ENCODE measurements at regions not wholly inside any gene's neighbourhood (a gene's known extent, or its start where the extent isn't known, plus 50 kb on each side); places are given as distances from the start of the nearest gene placed in this dataset.

DNA sequence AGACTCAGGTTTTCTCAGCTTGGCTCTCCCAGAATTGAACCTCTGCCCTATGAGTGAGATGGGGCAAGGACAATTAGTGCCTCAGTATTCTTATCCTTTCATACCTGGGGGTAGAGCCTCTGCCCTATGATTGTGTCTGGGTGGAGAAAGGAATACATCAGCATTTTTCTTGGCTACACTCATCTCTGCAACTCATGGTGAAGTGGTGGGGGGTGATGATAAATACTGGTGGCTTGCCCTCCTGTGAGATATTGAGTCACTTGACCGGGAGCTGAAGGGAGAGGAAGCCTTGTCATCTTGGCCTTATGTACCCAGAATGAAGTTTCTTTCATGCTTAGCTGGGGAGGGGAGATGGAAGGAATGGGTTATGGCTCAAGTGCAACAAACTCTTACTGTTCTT is 71.3 kb upstream of the ENOX2 start:
- DNase-seq (ENCODE audit: low spot score in 2 of 2) (no peak), ATAC-seq (no peak)
- Mint-ChIP-seq H3K36me3 (no peaks in the 10 kb centered on the region), H3K27ac (no peak overlapping the region), H3K9me3 (no peaks in the 10 kb centered on the region)

DNA sequence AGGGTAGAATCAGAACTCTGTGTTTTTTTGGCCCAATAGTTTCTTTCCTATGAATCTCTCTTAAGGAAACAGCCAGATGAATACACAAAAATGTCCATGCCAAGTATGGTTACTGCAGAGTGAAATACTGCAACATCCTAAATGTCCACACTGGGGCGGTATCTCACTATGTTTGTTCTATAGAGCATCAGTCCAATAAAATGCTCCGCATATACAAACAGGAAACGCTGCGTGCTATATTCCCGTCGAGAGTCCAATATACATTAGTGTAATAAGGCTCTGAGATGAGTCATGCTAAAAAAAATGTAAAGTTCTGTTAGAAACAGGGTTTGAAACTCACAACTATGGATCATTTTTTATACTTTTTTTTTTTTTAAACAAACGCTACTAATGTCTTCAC is 72.9 kb upstream of the ENOX2 start:
- ATAC-seq = peak; percentile 37 to 63
- peak in 1 of 2 donors; percentile 16 for DNase-seq (ENCODE audit: low spot score in 2 of 2)
- Mint-ChIP-seq H3K9me3 (no peaks in the 10 kb centered on the region), H3K36me3 (no peaks in the 10 kb centered on the region), H3K27ac (no peak overlapping the region)

DNA sequence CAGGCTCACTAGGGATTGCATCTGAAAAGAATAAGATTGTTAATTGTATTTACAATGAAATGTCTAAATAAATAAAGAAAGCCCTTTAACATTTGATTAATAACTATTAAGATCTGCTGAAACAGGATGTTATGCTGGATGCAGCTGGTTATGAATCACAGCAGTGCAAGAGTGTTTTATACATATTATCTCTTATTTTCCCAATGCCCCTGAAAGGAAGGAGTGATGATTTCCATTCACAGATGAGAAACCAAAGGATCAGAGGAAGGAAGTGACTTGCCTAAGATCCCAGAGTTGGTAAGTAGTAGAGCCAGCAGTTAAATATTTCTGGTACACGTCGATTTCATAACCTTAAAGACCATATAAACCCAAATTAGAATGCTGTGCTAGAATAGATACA is 76.3 kb upstream of the ARHGAP36 start:
- DNase-seq (ENCODE audit: low spot score in 2 of 2) (no peak), ATAC-seq (no peak)
- Mint-ChIP-seq H3K27ac (no peak overlapping the region), H3K9me3 (no peaks in the 10 kb centered on the region), H3K36me3 (no peaks in the 10 kb centered on the region)

DNA sequence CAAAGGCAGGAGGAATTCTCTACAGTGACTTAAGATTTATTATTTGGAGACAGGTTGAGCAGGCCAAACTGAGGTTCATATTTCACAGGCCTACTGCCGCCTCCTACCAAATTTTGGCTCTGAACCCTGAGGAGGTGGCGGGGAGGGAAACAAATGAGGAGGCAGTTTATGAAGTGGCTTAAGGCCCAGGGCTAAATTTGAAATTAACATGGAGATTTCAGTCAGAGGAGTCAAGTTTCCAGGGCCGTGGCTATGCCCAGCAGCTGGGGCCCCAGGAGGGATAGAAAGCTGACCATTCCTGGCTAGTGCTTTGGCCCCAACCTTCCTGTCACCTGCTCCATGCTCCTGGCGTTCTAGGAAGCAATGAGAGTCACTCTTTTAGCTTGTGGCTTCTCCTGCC is 73.4 kb upstream of the ARHGAP36 start:
- Mint-ChIP-seq H3K27ac (no peak overlapping the region), H3K9me3 (no peaks in the 10 kb centered on the region), H3K36me3 (no peaks in the 10 kb centered on the region)
- ATAC-seq (no peak), DNase-seq (ENCODE audit: low spot score in 2 of 2) (no peak)

GRCh38 chrX:130987241-130987640 is 70.9 kb upstream of the ARHGAP36 start:
- DNase-seq (ENCODE audit: low spot score in 2 of 2) (no peak), ATAC-seq (no peak)
- H3K36me3 Mint-ChIP-seq = no peaks in the 10 kb centered on the region
- H3K9me3 Mint-ChIP-seq = no peaks in the 10 kb centered on the region
- no peak overlapping the region for H3K27ac Mint-ChIP-seq

DNA sequence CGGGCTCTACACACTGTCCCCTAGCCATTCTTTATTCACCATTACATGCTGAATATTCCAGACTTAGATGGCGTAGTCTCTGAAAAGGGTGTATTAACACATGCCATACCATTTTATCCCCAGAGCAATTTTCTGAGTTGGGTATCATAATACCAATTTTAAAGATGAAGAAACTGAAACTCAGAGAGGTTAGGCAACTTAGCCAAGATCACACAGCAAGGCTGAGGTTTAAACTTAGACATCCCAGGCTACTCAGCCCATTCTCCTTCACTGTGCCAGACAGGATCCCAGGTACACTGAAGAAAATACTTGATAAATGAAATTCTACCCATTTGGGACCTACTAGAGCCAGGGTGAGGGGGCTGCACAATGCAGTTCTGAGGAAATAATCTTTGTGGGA is 67.4 kb upstream of the ARHGAP36 start:
- no peak for DNase-seq (ENCODE audit: low spot score in 2 of 2)
- ATAC-seq = no peak
- H3K9me3 Mint-ChIP-seq = no peaks in the 10 kb centered on the region
- no peaks in the 10 kb centered on the region for H3K36me3 Mint-ChIP-seq
- H3K27ac Mint-ChIP-seq = no peak overlapping the region

DNA sequence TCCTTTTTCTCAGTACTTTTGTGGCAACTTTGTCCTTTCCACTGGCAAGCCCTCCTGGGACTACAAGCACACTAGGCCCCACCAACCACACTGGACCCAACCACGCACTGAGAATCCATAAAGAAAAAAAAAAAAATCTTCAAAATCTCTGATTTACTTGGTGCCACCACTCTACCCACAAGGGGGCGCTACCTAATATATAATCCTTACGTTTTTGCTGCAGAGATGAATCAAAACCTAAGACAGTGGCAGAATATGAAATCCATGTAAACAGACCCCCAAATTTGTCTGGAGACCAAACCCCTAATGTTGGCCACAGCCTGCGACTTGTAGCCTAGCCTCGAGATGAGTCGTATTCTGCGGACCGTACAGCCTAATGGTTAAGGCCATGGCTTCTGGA is 63.5 kb upstream of the ARHGAP36 start:
- Mint-ChIP-seq H3K9me3 (no peaks in the 10 kb centered on the region), H3K36me3 (no peaks in the 10 kb centered on the region), H3K27ac (no peak overlapping the region)
- DNase-seq (ENCODE audit: low spot score in 2 of 2) (peak in 1 of 2 donors; percentile 27), ATAC-seq (no peak)

DNA sequence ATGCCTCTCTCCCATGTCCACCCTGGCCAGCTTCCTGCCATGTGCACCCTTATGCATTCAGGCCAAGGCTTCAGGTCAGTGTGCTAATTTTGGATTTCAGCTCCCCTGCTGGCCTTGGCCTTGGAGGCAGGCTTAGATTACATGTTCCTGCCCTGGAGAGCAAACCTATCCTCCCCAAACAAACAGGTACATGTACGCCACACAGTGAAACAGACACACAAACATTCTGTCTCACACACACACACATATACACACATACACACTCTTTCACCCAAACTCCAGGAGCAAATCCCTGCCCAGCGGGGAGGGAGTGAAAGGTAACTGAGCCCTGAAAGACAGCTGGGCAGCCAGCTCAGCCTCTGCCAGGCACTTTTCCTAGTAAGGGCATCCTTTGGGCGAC is 62.7 kb upstream of the ARHGAP36 start:
- H3K27ac Mint-ChIP-seq = no peak overlapping the region
- H3K9me3 Mint-ChIP-seq = no peaks in the 10 kb centered on the region
- H3K36me3 Mint-ChIP-seq = no peaks in the 10 kb centered on the region
- DNase-seq (ENCODE audit: low spot score in 2 of 2) (no peak), ATAC-seq (no peak)

DNA sequence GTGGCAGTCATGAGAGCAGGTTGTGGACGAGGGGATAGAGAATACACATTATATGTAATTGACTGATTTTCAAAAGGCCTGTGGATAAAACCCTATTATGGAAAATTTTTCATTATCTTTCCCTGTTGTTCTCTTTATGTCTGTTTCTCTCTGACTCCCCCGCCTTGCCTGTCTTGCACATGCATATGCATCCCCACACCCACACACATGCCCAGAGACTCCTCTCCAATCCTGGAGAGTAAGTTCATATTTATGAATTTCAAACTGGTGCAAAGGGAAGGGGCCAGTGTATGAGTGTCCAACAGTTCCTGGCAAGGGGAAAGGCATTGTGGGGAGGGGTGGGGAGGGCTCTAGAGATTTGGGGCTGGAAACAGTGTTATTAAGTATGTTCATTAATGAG is 60.8 kb upstream of the ARHGAP36 start:
- no peak for DNase-seq (ENCODE audit: low spot score in 2 of 2)

GRCh38 chrX:130999360-130999759 is 58.8 kb upstream of the ARHGAP36 start:
- Mint-ChIP-seq H3K36me3 (no peaks in the 10 kb centered on the region), H3K27ac (no peak overlapping the region), H3K9me3 (no peaks in the 10 kb centered on the region)
- no peak for ATAC-seq
- no peak for DNase-seq (ENCODE audit: low spot score in 2 of 2)

More for the DNA sequence above, 60.8 kb upstream of the ARHGAP36 start:
- no peak for ATAC-seq
- Mint-ChIP-seq H3K36me3 (no peaks in the 10 kb centered on the region), H3K9me3 (no peaks in the 10 kb centered on the region), H3K27ac (no peak overlapping the region)

Measured in activated naive CD4-positive, alpha-beta T cell treated with anti-CD3 and anti-CD28 coated beads, Interleukin-2, amount 50 U/mL, for 72 hours (primary cell).